IPS DF 6.9 (cell line): ENCODE measurements at regions not wholly inside any gene's neighbourhood (a gene's known extent, or its start where the extent isn't known, plus 50 kb on each side); places are given as distances from the start of the nearest gene placed in this dataset.
A peak's percentile ranks its signal among the peaks of the same experiment; 100 is the strongest.
"Not testable (repeated sequence)": the region's sequence is repeated elsewhere in the genome, so short reads cannot be mapped to it uniquely, and the experiment has no call there.

ENCODE experiments used
- DNase-seq: peaks from one replicate; pipeline ENCODE4 v3.0.0-alpha.2; 2013; ENCODE audit warnings: low read depth, low spot score
- H3K27ac ChIP-seq: one replicate; pipeline ENCODE4 v1.5.1; 2013; ENCODE audit warnings: low read length, control low read depth
- H3K27me3 ChIP-seq: 2 replicates; pipeline ENCODE4 v1.6.1; 2013; ENCODE audit warnings: mild to moderate bottlenecking, low read length; ENCODE audit not compliant: control insufficient read depth, insufficient read depth
- H3K36me3 ChIP-seq: 2 replicates; pipeline ENCODE4 v1.6.1; 2013; ENCODE audit warnings: low read length; ENCODE audit not compliant: control insufficient read depth, insufficient read depth
- H3K4me1 ChIP-seq: 2 replicates; pipeline ENCODE4 v1.6.1; 2013; ENCODE audit warnings: low read length; ENCODE audit not compliant: control insufficient read depth, insufficient read depth
- H3K4me3 ChIP-seq: 2 replicates; pipeline ENCODE4 v1.5.1; 2013; ENCODE audit warnings: mild to moderate bottlenecking, low read length
- H3K9me3 ChIP-seq: 2 replicates; pipeline ENCODE4 v1.6.1; 2013; ENCODE audit warnings: low read length, inconsistent platforms; ENCODE audit not compliant: control insufficient read depth, insufficient read depth
- WGBS: extraction: QIAGEN DNeasy Blood & Tissue Kit; methylation state at CpG from one replicate; pipeline ENCODE4 v1.1.7; 2013; ENCODE audit warnings: mixed read lengths, missing lambda C conversion rate; ENCODE audit not compliant: insufficient read length, insufficient coverage; 5-methylcytosine and 5-hydroxymethylcytosine counted together

DNA sequence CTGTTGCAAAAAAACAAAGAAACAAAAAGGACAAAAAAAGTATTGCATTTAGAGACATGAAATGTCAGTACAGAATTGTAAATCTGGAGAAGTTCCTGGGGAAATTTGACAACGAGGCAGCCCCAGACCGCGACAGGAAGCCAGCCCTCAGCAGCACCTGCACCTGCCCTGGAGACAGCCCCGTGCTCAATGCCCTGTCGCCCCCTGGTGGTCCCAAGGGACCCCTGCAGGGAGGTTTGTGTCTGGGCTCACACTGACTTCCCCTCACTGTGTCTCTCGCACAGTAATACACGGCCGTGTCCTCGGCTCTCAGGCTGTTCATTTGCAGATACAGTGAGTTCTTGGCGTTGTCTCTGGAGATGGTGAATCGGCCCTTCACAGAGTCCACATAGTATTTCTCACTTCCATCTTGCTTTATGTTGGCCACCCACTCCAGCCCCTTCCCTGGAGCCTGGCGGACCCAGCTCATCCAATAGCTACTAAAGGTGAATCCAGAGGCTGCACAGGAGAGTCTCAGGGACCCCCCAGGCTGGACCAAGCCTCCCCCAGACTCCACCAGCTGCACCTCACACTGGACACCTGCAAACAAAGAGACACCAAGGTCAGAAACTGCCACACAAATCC is 535.6 kb downstream of the TMEM121 start:
- H3K4me1 ChIP-seq, H3K9me3 ChIP-seq, H3K36me3 ChIP-seq, H3K27me3 ChIP-seq, DNase-seq, H3K27ac ChIP-seq, H3K4me3 ChIP-seq: not testable (repeated sequence)
- no CpG with 5 or more reads among the region's 12 CpGs for WGBS

DNA sequence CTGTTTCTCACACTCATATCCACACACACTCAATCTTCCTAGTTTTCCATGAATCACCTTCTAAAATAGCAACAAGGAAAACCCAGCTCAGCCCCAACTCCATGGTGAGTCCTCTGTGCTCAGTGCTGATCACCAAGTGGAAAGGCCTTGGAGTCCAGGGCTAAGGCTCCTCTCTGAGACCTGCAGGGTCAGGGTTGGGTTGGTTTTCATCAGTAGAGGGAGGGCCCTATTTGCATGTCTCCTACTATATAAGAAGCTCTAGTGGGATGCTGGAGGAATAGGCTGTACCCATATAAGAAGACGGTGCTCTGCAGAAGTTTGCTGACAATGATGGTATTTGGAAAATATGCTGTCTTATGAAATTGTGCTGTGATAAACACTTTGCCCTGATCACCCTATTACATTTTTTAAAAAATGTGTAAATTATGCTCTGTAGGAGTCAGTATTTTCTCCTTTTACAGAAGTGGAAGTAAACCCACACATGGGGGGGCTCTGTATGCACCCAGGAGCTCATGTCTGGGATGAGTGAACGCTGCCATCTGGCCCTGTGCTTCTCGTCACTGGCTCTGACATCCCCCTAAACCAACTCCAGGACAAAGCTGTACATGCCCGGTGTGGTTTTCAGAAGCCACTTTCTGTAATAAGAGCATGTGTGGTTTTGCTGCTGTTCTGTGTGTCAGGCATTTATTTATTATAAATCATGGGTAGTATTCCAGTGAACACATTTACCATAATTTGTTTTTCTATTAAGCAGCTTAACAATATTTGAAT is 536.3 kb downstream of the TMEM121 start:
- H3K4me3 ChIP-seq: no peak overlapping the region
- H3K4me1 ChIP-seq: no peaks in the 10 kb centered on the region
- no peaks in the 10 kb centered on the region for H3K36me3 ChIP-seq
- H3K9me3 ChIP-seq: peaks cover 11% of the 10 kb centered on the region
- DNase-seq: no peak
- no peaks in the 10 kb centered on the region for H3K27me3 ChIP-seq
- no peak overlapping the region for H3K27ac ChIP-seq
- WGBS: no CpG with 5 or more reads among the region's 4 CpGs

DNA sequence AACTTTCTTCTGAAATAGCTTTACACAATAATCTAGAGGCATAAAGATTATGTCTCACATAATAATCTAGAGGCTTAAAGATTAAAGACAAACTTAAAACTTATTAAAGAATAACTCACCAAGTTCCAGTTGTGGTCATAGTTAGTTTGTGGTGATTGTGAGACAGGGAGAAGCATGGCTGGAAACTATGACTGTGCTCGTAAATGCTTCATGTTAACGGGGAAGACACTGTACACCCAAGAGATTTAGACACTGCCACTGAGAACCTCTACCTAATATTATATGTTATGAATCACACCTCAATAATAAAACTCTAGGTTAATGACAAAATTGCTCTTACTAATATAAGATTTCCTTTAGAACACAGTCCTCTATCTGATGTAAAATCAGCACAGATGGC is 541.6 kb downstream of the TMEM121 start:
- Histone ChIP-seq H3K27ac (no peak overlapping the region), H3K4me3 (no peak overlapping the region), H3K27me3 (no peaks in the 10 kb centered on the region), H3K4me1 (no peaks in the 10 kb centered on the region), H3K36me3 (no peaks in the 10 kb centered on the region), H3K9me3 (peaks cover 4% of the 10 kb centered on the region)
- WGBS: no CpG with 5 or more reads among the region's 2 CpGs
- DNase-seq: no peak

DNA sequence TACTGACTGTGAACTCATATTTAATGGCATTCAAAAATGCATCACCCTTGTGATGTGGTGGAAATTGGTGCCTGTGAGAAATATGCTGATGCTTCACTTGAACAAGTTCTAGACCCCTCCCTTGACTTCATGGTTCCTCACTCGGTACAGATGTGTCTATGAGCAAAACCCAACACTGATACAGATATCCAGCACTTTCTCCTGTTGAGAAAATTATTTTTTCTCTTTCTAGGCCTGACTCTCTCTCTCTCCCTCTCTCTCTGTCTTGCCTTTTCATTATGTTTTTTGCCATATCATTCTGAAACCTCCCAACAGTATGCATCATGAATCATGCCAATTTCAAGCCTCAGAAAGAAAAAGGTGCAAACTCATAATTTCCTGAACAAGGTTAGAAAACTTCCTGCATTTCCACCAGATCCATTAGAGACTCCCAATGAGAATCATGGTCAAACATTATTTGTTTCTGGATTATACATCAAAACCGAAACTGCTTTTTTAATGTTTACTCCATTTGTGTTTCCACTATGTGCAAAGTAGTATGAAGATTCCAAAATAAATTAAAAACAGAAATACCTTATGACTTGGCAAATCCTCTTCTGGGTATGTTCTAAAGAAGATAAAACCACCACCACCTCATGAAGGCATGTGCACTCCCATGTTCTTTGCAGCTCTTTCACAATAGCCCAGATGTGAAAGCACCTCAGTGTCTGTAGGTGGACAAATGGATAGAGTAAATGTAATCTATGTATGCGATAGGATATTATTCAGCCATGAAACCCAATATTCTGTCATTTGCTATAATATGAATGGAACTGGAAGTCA is 543.6 kb downstream of the TMEM121 start:
- WGBS: no CpG with 5 or more reads among the region's 3 CpGs
- Histone ChIP-seq H3K9me3 (peaks cover 4% of the 10 kb centered on the region), H3K4me3 (no peak overlapping the region), H3K4me1 (no peaks in the 10 kb centered on the region), H3K27me3 (no peaks in the 10 kb centered on the region), H3K36me3 (no peaks in the 10 kb centered on the region), H3K27ac (no peak overlapping the region)
- no peak for DNase-seq

DNA sequence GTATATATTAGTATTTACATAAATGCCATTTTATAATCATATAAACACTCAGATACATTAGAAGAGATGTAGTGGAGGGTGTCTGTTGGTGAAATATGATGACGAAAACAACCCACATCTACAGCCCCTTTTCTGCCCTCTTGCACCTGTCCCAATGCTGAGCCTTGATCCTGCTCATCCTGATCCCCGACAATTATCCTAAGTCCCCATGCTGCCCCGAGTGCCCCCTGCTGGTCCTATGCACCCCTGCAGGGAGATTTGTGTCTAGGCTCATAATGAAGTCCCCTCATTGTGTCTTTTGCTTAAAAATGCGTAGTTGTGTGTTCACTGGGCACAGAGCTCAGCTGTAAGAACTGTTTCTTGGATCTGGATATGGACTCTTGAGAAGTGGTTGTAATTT is 554.5 kb downstream of the TMEM121 start:
- Histone ChIP-seq H3K9me3 (peaks cover 9% of the 10 kb centered on the region), H3K36me3 (no peaks in the 10 kb centered on the region), H3K27ac (no peak overlapping the region), H3K4me3 (no peak overlapping the region), H3K27me3 (no peaks in the 10 kb centered on the region), H3K4me1 (no peaks in the 10 kb centered on the region)
- no CpG with 5 or more reads among the region's 4 CpGs for WGBS
- no peak for DNase-seq

DNA sequence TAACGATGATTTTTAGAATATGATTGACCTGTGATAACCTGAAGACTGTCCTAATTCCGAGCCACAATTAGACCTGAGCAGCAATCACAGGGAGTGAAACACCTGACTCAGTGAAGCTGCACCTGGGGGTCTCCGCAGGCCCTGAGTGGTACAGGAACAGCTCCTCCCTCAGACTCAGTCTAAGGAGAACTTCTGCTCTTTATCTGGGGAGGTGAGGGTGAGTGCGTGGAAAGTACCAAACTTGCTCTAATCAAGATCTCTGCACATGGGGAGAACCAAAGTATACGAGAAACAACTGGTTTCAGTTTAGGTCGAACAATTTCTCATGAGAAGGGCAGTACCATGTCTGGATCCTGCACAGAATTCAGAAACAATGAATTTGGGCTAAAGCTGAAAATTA is 555.3 kb downstream of the TMEM121 start:
- H3K4me3 ChIP-seq, H3K4me1 ChIP-seq, H3K27me3 ChIP-seq, DNase-seq, H3K9me3 ChIP-seq, H3K27ac ChIP-seq, H3K36me3 ChIP-seq: not testable (repeated sequence)
- WGBS: no CpG with 5 or more reads among the region's 6 CpGs

DNA sequence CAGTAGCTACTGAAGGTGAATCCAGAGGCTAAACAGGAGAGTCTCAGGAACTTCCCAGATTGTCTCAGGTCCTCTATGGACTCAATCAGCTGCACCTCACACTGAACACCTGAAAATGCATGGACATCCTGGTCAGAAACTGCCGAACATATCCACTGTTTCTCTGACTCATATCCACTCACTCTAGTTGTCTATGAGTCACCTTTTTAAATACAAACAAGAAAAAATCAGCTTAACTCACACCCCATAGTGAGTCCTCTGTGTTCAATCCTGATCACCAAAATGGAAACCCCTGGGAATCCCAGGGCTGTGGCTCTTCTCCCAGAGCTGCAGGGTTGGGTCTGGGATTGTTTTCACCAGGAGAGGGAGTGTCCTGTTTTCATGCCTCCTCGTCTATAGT is 556.7 kb downstream of the TMEM121 start:
- WGBS: no CpG with 5 or more reads among the region's 2 CpGs
- Histone ChIP-seq H3K4me3 (no peak overlapping the region), H3K9me3 (peaks cover 11% of the 10 kb centered on the region), H3K27ac (no peak overlapping the region), H3K36me3 (no peaks in the 10 kb centered on the region), H3K27me3 (no peaks in the 10 kb centered on the region), H3K4me1 (no peaks in the 10 kb centered on the region)
- DNase-seq: no peak

DNA sequence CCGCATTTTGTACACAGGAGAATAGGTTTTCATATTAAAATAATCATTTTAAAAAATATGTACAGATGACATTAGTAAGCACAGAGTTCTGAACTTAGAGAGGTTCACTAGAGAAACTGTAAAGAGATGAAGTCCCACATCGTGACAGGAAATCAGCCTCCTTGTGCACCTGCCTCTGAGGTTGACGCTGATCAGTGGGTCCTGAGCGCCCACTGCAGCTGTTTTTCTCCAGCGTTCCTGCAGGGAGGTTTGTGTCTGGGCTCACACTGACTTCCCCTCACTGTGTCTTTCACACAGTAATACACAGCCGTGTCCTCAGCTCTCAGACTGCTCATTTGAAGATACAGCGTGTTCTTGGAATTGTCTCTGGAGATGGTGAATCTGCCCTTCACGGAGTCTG is 561.5 kb downstream of the TMEM121 start:
- Histone ChIP-seq H3K4me3 (no peak overlapping the region), H3K27me3 (no peaks in the 10 kb centered on the region), H3K27ac (no peak overlapping the region), H3K9me3 (peaks cover 4% of the 10 kb centered on the region), H3K4me1 (no peaks in the 10 kb centered on the region), H3K36me3 (no peaks in the 10 kb centered on the region)
- WGBS: no CpG with 5 or more reads among the region's 8 CpGs
- DNase-seq: no peak

DNA sequence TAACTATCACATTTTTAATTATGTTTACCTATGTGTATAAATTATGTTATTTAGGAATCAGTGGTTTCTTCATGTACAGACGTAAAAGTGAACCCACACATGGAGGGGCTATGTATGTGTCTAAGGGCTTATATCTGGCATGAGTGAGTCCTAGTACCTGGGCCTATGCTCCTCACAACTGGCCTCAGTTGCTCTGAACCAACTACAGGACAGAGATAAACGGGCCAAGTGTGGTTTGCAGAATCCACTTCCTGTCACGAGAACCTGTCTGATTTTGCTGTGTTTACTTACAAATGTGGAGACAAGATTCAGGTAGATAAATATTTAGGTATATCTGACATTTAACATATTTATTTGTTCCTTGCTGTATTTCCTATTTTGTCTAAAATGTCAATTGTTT is 562.5 kb downstream of the TMEM121 start:
- H3K36me3 ChIP-seq, H3K4me1 ChIP-seq, DNase-seq, H3K27me3 ChIP-seq, H3K9me3 ChIP-seq, H3K4me3 ChIP-seq, H3K27ac ChIP-seq: not testable (repeated sequence)
- no CpG with 5 or more reads among the region's 3 CpGs for WGBS

DNA sequence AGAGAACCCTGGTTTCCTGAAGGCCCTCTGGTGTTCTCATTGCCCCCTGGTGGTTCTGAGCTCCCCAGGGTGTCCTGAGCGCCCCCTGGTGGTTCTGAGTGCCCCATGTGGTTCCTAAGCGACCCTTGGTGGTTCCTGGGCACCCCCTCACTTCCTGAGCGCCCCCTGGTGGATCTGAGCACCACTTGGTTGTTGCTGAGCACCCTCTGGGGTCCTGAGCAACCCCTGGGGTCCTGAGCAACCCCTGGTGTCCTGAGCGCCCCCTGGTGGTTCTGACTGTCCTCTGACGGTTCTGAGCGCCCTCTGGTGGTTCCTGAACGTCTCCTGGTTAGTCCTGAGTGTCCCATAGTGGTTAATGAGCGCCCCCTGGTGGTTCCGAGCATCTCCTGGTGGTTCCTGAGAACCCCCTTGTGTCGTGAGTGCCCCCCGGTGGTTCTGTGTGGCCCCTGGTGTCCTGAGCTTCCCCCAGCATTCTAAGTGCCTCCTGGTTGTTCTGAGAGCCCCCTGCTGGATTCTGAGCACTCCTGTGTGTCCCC is 568.3 kb downstream of the TMEM121 start:
- H3K9me3 ChIP-seq: peaks cover 9% of the 10 kb centered on the region
- peak; percentile 1 for DNase-seq
- H3K27ac ChIP-seq: no peak overlapping the region
- no CpG with 5 or more reads among the region's 11 CpGs for WGBS
- H3K4me1 ChIP-seq: no peaks in the 10 kb centered on the region
- H3K27me3 ChIP-seq: no peaks in the 10 kb centered on the region
- no peak overlapping the region for H3K4me3 ChIP-seq
- no peaks in the 10 kb centered on the region; the same call in 1 of the 2 replicates for H3K36me3 ChIP-seq
